GM23338 (cell line): ENCODE measurements at regions not wholly inside any gene's neighbourhood (a gene's known extent, or its start where the extent isn't known, plus 50 kb on each side); places are given as distances from the start of the nearest gene placed in this dataset.

Source experiments
- CREB1 ChIP-seq: fragments of 250-450 bp; sonication (Bioruptor Pico); IDR thresholded peaks from 2 replicates; pipeline ENCODE4 v1.5.0; 2020; ENCODE audit warnings: low read depth, mild to moderate bottlenecking, moderate library complexity
- CTCF ChIP-seq, 2 experiments: fragments of 200-600 bp in 1 of 2; sonication (generic) in 1 of 2; conservative IDR thresholded peaks; 2 replicates each; pipeline versions ENCODE4 v1.5.1 to v1.6.1; 2016 to 2017; ENCODE audit warnings: antibody characterized with exemption in 2 of 2, low read depth in 2 of 2, mild to moderate bottlenecking in 2 of 2, moderate library complexity in 1 of 2
- ETS1 ChIP-seq: IDR thresholded peaks from 2 replicates; pipeline ENCODE4 v1.6.1; 2016; ENCODE audit warnings: antibody characterized with exemption
- EZH2 ChIP-seq: fragments of 200-600 bp; sonication (generic); IDR thresholded peaks from one replicate; pipeline ENCODE4 v1.8.0; 2017; ENCODE audit warnings: antibody characterized with exemption, mild to moderate bottlenecking, low read depth; ENCODE audit not compliant: unreplicated experiment
- EZH2phosphoT487 ChIP-seq: fragments of 200-600 bp; sonication (generic); IDR thresholded peaks from one replicate; pipeline ENCODE4 v1.8.1; 2018; ENCODE audit warnings: antibody characterized with exemption; ENCODE audit not compliant: unreplicated experiment
- NANOG ChIP-seq: IDR thresholded peaks from 2 replicates; pipeline ENCODE4 v1.6.1; 2016; ENCODE audit warnings: antibody characterized with exemption, borderline replicate concordance
- POLR2AphosphoS5 ChIP-seq: IDR thresholded peaks from 2 replicates; pipeline ENCODE4 v1.6.1; 2016; ENCODE audit warnings: antibody characterized with exemption, low read depth
- STAT1 ChIP-seq: IDR thresholded peaks from one replicate; pipeline ENCODE4 v1.6.1; 2016; ENCODE audit warnings: antibody characterized with exemption; ENCODE audit not compliant: unreplicated experiment
- ZNF331 ChIP-seq: fragments of 250-450 bp; sonication (Bioruptor Pico); IDR thresholded peaks from 2 replicates; pipeline ENCODE4 v1.5.0; 2020; ENCODE audit warnings: low read depth, mild to moderate bottlenecking, moderate library complexity
- TF ChIP-seq, protein P1 (sequence below): IDR thresholded peaks from one replicate; pipeline ENCODE4 v1.6.1; 2018; ENCODE audit warnings: antibody characterized with exemption; ENCODE audit not compliant: unreplicated experiment

GRCh38 chr17:14771543-14771942 is 470.7 kb downstream of the HS3ST3B1 start:
- no peak for TF ChIP-seq CTCF (conservative IDR thresholded peaks at IDR 0.05; ENCODE audit: low read depth in 2 of 2)
- TF ChIP-seq POLR2AphosphoS5: no peak
- TF ChIP-seq, protein P1, sequence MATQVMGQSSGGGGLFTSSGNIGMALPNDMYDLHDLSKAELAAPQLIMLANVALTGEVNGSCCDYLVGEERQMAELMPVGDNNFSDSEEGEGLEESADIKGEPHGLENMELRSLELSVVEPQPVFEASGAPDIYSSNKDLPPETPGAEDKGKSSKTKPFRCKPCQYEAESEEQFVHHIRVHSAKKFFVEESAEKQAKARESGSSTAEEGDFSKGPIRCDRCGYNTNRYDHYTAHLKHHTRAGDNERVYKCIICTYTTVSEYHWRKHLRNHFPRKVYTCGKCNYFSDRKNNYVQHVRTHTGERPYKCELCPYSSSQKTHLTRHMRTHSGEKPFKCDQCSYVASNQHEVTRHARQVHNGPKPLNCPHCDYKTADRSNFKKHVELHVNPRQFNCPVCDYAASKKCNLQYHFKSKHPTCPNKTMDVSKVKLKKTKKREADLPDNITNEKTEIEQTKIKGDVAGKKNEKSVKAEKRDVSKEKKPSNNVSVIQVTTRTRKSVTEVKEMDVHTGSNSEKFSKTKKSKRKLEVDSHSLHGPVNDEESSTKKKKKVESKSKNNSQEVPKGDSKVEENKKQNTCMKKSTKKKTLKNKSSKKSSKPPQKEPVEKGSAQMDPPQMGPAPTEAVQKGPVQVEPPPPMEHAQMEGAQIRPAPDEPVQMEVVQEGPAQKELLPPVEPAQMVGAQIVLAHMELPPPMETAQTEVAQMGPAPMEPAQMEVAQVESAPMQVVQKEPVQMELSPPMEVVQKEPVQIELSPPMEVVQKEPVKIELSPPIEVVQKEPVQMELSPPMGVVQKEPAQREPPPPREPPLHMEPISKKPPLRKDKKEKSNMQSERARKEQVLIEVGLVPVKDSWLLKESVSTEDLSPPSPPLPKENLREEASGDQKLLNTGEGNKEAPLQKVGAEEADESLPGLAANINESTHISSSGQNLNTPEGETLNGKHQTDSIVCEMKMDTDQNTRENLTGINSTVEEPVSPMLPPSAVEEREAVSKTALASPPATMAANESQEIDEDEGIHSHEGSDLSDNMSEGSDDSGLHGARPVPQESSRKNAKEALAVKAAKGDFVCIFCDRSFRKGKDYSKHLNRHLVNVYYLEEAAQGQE: no peak
- no peak for TF ChIP-seq EZH2
- no peak for TF ChIP-seq EZH2phosphoT487
- TF ChIP-seq STAT1: no peak
- no peak for TF ChIP-seq ZNF331 (CRISPR knock-in tag)
- no peak for TF ChIP-seq ETS1
- no peak for TF ChIP-seq NANOG
- TF ChIP-seq CREB1 (CRISPR knock-in tag): no peak
